ENCODE measurements at regions not wholly inside any gene's neighbourhood (a gene's known extent, or its start where the extent isn't known, plus 50 kb on each side); places are given as distances from the start of the nearest gene placed in this dataset.
A peak's percentile ranks its signal among the peaks of the same experiment; 100 is the strongest.

DNA sequence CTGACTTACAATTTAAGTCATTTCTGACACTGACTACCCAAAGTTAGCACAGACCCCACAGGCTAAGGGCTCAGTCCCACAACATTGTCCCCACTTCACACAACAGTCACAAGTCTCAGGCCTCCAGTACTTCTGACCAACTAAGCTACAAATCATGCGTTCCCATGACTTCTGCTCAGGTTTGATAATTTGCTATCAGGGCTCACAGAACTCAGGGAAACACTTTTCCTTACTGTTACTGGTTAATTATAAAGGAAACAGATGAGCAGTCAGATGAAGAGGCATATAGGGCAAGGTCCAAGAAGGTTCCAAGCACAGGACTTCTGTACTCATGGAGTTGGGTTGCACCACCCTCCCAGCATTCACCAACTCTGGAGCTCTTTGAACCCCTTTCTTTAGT is 151.2 kb upstream of the TNR start:
- DNase-seq: peak; percentile 9

DNA sequence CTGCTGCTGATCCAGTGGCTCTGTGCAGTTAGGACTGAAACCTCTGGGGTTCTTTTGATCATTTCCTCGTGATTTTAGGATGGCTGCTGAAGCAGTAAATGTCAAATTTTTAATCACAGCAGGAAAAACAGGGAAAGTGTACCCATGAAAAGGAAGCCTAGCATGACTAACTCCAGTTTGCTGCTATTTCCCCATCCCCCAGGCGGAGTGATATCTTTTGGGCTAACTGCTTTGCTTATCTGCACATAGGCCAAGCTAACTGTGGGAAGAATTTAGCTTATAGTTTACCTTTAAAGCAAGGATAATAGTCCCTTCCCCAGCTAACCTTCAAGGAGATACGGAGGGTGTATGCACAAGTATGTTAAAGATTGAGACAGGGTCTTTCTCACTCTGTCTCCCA is 149.8 kb upstream of the TNR start:
- no peak for DNase-seq

DNA sequence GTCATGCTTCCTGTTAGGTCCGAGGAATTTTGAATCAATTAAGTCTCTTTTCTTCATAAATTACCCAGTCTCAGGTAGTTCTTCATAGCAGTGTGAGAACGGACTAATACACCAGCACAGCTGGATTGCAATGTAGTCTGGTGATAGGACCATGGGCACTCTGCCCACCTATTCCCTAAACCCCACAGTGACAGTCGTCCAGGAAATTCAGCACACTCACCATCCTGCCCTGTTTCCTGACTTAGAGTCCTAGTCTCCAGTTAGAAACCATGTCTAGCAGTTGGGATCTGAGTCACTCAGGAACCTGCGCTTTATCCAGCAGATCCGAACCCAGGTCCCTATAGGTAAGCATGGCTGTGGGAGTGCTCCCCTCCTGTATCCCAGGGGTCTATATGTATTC is 149.3 kb upstream of the TNR start:
- DNase-seq: peak; percentile 42

DNA sequence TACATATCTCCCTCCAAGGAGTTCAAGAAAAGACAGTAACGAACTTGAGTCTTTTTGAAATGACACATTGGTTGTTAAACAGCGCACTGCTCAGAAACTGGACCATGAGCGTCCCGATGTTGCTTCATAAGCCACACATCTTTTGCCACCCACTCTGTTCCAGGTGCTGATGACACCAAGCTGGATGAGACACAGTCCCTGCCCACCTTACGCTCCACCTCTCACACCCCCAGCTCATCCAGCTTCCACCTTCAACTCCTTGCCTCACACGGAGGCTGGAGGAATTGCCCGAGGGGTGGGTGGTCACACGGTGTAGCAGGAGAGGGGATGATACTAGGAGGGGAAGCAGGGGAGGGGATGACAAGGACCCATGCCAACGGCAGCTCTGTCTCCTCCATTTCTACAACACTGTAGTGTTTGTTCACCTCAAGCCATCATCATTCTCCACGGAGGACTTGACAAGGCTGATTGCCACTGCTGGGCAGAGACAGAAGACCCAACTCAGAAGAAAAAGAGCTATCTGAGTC is 148.5 kb upstream of the TNR start:
- DNase-seq: peak; percentile 17

DNA sequence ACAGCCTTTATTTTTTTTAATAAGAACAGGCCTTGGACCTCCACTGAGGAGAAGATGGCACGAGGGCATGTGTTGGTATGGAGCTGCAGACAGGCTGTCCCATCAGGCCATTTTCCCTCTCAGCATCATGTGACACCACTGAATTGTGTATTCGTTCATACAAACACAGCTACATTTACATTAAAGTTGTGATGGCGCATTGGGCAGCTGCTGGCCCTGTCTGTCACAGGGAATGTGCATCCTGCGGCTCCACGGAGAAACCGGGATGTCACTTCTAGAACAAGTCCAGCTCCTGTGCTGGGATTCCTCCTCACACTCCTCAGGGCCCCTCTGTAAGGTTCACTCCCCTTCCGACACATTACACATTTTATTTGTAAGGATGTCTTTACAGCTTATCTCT is 147.6 kb upstream of the TNR start:
- peak; percentile 21 for DNase-seq

DNA sequence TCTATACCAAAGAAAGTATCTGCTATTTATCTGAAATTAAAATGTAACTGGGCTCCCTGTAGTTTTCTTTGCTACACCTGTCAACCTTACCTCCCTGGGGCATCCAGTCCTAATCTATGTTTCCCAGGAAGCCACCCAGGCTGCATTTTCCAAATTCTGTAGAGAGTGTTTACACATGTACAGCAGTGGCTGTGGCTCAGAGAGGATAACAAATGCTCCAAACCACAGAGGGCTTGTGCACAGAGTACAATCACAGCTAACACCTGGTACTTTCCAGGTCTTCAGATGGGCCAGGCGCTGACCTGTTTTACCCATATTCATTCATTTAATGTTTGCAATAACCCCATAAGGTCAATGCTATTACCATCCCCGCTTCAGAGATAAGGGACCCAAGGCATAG is 146.5 kb upstream of the TNR start:
- DNase-seq: no peak

DNA sequence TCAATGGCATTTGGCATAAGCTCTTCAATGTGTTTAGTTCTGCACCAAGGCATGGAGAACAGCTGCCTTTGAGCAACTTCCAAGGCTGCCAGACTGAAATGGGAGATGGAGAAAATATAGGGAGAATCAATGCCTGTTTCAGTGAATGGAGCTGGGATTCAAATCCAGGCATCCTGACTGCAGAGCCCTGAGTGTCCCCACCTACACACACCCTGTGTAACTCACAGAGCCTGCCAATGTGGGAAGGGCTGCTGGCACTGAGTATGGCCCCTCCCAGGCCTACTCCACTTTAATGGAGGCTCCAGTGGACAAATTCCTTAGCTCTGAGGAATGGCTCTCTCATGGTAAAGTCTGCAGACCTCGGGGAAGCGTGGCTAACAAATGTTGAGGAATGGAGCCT is 145.6 kb upstream of the TNR start:
- no peak for DNase-seq

DNA sequence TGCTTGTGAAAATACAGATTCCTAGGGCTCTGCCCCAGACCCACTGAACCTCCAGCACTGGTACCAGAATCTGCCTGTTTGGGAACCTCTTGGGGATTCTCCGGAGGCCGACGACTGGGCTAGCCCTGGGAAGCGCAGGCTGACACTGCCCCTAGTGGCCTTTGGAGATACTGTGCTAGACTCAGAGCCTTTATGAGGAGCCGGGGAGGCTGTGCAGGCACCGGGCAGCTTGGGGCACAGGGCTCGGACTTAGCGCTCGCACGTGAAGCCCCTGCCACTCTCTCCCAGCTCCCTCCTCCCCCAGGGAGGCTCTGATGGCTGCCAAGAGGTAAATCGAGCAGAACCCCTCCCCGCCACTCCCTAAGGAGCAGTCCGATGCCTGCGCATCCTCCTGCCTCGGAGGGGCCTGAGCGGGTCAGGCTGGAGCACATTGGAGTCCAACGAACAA is 144.6 kb upstream of the TNR start:
- DNase-seq: peak; percentile 58

DNA sequence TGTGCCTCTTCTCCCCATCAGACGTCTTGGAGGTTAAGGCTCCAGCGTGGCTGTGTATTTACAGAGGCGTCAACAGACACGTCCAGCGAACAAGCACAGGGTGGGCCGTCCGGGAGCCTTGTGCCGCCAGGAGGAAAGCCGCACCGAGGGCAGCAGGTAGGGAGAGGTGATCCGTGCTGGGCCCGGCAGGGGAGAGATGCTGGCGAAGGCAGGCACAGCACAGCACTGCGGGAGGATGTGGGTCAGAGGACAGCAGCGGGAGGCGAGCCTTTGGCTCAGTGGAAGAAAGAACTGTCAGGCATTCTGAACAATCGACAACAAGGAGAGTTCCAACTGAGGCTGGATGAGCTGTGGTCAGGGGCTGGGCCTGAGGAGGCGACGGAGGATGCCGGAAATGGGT is 144.1 kb upstream of the TNR start:
- DNase-seq: no peak

DNA sequence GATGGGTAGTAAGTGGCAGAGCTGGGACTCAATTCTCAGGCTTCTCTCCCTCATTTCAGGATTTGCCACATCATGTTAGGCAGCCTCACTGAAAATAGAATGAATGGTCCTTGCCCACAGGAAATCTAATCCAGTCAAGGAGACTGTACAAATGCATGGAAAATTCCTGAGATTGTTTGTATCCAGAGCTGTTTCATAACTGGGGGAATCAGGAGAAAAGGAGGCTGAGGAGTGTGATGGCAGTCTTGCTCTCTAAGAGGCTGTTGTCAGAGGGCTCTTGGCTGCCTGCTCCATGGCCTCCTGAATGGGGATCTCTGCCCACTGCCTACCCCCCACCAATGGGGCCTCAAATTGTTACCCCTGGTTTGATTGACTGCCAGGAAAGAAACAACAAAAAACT is 141.9 kb upstream of the TNR start:
- DNase-seq: no peak

DNA sequence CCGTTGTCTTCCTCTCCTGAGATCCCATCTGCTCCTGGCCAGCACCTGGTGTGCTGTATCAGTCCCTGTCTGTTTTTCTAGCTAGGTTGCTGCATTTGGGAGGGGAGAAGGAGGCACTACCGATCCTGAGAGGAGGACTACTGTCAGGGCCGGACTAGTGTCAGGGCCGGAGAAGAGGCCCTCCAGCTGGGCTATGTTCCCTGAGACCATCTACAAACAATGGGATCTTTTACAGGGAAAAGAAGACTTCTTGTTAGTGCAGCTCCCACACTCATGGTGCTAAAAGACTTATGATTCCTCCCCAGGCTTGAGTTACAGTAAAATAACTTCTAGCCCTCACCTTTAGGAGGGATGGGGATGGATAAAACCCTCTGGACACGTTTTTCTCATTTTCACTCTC is 141.0 kb upstream of the TNR start:
- no peak for DNase-seq

DNA sequence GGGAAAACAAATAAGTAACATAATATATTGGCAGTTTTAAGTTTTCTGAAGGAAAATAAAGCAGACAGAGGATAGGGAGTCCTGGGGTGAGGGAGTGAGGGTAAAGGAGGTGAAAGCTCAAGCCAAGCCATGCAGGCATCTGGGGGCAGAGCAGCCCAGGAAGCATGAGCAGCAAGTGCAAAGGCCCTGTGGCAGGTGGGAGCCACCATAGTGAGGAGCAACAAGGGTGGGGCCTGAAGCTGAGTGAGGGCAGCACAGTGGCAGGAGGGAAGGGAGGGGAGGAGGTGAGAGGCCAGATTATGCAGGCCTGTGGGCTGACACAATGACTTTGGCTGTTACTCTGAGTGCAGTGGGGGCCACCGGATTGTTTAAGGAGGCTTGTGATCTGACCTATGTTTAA is 138.8 kb upstream of the TNR start:
- no peak for DNase-seq

DNA sequence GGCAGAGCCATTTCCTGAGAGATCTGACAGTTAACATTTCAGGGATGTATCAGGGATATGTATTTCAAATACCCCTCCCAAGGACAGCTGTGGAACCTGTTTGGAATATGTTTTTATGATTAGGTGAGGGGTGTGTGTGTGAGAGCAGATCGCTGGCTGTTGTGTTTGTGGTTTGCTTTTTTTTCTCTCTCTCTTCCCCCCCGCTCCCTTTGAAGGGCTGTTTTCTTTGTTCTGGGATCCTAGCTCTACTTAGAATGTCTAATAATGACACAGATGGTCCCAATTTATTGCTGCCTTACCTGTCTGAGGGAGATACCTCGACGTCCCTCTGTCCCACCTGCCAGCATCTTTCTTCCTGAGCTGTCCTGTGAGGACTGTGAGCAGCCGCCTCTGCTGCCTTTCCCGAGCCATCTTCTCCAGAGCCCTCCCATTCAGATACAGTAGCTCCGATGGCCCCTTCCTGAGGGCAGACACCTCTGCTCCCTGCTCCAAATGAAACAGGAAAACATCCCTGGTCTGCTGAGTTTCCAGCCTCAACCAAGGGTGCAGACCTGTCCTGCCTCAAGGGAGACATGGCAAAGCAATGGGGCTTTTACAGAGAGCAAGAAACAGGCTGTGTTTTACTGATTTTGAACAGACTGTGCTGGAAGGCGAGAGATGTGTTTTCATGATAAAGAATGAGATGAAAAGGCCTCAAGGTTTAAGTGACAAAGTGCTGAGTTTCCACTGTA is 138.0 kb upstream of the TNR start:
- DNase-seq: no peak

DNA sequence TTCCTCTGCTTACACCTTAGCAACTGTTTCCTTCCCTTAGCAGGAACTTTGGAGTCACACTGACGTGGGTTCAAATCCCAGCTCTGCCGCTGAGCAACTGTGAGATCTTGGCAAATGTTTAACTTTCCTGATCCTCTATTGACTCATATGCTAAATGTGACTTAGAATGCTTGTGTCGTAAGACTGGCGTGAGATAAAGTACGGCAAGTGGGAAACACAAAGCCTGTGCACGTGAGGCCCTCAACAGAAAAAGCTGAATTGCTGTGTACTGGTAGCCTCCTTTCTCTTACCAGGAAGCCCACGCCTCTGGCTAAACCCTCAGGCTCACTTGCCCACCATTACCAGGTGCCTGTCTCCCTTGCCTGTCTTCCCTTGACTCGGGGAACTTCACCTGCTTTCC is 135.4 kb upstream of the TNR start:
- no peak for DNase-seq

DNA sequence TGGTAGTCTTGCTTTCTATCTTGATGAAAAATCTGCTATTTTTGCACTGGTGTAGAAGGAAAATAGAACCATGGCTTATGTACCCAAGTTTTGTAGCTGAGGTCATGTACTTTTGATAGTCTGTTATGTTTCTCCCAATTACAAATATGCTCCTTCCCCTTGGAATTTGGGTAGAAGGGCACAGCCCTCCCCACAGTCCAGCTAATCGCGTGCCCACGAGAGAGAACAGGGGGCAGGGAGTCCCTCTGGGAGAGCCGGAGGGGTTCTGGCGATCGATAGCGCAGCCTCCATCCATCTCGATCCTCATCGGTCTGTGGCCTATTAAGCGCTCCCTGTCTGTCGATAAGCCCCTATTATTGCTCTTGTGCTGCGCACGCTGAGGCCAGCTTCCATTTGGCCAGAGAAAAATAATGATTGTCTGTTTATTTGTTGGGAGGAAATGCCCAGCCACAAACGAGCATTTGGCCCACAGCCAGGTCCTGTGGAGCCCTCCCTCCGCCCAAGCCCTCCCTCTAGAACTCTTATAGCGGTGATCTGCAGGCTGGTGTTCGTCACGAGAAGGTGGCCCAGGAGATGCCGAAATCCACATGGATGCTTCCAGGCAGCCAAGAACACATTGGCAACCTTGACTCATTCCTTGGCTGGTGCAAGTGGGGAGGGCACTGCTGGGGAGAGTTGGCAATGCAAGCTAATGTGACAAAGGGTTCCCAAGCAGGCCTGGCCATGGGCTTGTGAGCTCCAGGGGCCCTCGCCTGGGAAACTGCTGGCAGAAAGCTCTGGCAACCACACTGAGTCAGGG is 134.7 kb upstream of the TNR start:
- DNase-seq: no peak

DNA sequence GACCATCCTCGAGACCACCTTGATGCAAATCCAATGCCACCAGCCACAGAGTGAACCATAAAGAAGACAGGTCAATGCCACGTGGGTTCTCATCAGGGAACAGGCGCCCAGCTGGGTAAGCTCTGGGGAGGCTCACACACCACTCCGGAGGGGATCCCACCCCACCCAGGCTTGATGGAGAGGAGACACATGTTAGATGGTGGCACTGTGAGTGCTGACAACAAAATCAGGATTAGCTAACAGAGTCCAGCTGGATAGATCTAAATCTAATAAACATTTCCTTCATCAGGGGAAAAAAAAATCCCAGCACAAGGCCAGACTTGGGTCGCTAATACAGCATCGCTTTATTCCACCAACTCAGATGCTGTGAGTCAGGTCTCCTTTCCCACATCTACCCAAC is 132.2 kb upstream of the TNR start:
- no peak for DNase-seq

DNA sequence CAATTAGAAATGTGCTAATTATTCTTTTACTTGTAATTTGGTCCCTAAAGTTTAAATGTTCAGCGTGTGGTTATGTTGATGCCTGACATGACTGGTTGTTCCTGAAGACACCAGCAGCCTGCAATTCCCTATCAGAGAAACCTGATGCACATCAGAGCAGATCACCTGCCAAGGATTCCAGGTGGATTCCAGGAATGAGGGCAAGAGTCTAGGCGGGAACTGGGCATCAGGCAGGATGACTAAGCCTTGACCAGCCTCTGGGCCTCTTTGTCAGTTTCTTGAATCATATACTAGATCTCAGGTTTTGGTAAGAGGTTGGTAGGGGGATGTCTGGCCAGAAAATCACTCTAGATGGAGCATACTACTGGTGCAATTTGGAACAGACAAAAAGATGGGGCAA is 130.7 kb upstream of the TNR start:
- no peak for DNase-seq

DNA sequence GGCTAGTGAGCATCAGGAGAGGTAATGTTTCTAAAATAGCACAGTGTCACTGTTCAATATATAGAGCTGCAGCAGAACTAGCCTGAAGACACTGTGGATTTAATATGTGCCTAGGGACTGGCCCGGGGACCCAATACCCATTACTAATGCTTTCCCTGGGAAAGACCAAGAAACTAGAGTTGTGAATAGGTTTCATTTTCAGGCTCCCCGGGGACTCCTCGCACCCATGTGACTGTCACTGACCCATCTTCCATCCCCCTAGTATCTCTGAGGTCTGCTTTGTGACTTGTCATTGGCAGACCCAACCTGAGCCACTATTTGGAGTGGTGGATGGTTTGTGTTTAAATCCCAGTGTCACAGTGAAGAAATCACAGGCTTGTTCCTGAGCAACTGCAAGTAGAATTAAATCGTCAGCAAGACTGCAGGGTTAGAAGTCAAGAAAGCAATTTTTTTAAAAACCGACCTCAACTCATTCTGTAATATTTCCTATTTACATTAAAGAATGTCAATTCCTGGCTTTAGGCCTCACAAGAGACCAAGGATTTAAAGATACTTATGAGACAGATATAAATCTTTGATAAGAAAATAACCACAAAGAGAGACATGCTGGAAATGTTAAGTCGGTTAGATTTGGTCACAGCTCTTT is 130.0 kb upstream of the TNR start:
- no peak for DNase-seq

DNA sequence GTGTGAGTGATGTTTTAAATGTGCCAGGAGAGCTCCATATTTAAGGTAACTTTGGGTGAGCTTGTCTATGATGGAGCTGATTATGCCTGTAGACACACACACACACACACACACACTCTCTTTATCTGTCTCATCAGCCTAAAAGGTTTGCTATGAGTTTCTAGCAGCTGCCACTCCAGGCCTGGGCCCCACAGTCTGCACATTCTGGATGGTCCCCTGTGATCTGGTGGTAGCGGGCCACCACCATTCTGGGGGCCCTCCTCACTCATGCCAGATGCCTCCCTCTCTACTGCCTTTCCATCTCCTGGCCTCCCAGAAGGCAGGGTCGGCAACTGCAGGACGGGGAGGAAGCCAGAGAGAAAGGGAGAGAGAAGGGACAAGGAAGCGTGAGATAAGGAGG is 129.2 kb upstream of the TNR start:
- no peak for DNase-seq

DNA sequence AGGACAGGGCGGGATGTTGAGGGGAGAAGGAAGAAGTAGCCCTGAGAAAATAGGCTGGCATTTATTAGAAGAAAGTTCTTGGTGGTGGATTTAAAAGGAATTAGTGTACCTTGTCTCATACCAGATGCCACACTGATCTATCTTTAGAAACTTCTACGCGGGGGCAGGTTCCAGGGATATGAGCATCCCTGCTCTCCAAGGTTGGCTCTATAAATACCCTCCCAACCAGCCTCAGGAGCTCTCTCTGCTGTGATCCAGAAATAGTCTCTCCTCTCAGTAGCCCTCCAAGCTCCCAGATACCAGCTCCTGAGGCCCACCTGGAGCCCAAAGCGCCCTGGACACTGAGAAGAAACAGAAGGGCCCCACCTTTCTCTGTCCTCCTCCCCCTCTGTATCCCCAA is 128.3 kb upstream of the TNR start:
- no peak for DNase-seq

DNA sequence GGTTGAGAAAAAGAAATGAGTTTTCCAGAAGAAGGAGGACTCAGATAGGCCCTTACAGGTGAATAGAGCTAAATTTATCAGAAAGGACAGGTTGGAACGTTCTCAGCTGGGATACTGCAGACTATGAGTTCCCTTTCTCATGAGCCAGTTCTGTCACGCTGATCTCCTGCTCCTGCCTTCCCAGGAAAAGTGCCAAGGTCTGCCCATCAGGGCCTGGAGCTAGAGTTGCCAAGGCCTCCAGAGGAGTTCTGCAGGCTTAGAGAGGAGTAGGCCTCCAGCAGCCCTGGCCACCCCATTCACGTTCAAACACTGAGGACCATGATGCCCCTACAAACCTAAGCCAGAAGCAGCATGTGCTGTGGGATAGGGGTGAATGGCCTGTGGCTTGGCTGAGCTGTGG is 126.8 kb upstream of the TNR start:
- no peak for DNase-seq

DNA sequence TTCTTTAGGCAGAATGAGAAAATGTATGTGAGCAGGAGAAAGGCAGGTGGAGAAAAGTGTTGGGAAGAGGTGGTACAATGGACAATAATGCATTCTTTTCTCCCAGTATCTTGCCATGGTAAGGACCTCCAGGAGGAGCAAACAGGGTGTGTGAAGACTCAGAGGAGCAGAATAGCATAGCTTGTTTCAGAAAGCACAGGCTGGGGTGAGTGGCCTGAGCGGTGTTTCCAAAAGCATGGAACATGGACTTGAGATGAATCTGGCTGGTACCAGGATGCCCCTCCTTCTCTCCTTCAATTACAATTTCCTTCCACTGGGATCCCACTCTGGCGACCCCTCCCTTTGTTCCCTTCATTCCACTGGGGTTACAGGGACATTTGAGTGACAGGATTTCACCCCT is 123.4 kb upstream of the TNR start:
- no peak for DNase-seq

DNA sequence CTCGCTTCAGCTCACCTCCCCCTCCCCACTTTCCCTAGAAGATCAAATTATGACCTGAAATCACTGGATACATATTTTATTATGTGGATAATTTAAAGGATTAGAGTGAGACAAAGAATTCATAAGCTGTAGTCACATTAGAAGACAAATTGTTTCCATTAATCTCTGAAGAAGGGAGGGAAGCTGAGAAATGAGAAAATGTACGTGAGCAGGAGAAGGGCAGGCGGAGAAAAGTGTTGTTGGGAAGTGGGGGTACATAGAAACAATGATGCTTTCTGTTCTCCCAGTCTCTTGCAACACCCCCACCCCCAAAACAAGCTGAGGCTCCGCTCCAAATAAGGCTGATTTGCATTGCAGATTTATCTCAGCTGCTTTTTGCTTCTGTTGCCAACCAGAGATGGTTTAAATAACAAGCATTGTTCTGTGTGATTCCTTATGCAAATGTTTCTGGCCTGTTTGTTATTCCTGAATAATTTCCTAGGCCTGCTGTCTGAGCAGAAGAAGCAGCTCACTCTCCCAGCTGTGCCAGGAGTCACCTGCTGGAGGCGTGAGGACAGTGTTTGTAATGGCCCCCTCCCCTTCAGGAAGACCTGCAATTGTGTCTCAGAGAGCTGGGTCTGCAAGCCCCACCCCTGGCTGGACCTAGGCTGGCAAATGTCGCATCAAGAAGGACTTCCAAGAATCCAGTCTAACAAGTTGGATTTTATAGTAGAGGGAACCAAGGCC is 121.8 kb upstream of the TNR start:
- no peak for DNase-seq

All from activated CD8-positive, alpha-beta memory T cell treated with anti-CD3 and anti-CD28 coated beads for 24 hours (primary cell).